HTR-8/SVneo (cell line): ENCODE measurements at regions not wholly inside any gene's neighbourhood (a gene's known extent, or its start where the extent isn't known, plus 50 kb on each side); places are given as distances from the start of the nearest gene placed in this dataset.
"Not testable (repeated sequence)": the region's sequence is repeated elsewhere in the genome, so short reads cannot be mapped to it uniquely, and the experiment has no call there.

Source experiments
- DNase-seq: peaks from one replicate; pipeline ENCODE4 v3.0.0; 2011; ENCODE audit warnings: low spot score, mixed read lengths; ENCODE audit not compliant: insufficient read length
- FAIRE-seq: peaks from 2 replicates; lab custom pipeline; 2011; peaks lifted over from hg19 to GRCh38; lab: Jason Lieb, UNC

DNA sequence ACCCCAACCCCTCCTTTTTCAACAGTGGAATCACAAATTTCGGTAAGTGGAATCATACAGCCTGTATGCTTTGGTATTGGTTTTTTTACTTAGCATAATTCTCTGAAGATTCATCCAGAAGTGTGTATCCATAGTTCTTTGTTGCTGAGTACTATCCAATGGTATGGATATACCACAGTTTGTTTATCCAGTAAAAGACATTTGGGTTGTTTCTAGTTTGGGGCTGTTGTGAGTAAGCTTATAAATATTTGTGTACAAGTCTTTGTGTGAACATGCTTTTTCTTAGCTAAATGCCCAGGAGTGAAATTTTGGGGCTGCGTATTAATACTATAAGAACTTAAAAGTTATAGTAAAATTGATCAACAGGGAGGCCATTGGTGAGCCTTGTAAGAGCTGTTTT lies 57.5 kb upstream of the GC start:
- FAIRE-seq (no peak), DNase-seq (no peak)

GRCh38 chr4:71847300-71847699 lies 63.4 kb upstream of the GC start:
- no peak for DNase-seq
- FAIRE-seq: no peak

DNA sequence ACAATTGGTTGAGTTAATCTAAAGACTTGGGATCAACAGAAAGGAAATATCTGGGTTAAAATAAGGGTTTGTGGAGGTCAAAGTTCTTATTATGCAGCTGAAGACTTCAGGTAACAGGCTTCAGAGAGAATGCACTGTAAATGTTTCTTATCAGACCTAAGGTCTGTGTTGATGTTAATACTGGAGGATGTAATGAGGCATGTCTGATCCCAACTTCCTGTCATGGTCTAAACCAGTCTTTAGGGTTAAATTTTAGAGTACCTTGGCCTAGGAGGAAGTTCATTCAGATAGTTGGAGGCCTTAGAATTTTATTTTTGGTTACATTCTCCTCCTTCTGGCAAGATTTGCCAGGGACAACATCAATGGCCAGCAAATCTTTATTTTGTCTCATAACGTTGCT lies 72.1 kb upstream of the GC start:
- DNase-seq: no peak
- no peak for FAIRE-seq

- FAIRE-seq: no peak
- no peak for DNase-seq
Observed at GRCh38 chr4:71857713-71858451, 74.0 kb upstream of the GC start.

- FAIRE-seq (no peak), DNase-seq (no peak)
Observed at GRCh38 chr4:71860643-71861042, 76.8 kb upstream of the GC start.

- FAIRE-seq: no peak
- DNase-seq: no peak
Observed at GRCh38 chr4:71862315-71862714, 78.4 kb upstream of the GC start.

- DNase-seq (no peak), FAIRE-seq (no peak)
Observed at GRCh38 chr4:71863457-71863856, 79.6 kb upstream of the GC start.

- FAIRE-seq (no peak), DNase-seq (no peak)
Observed at GRCh38 chr4:71864380-71864779, 80.5 kb upstream of the GC start.

DNA sequence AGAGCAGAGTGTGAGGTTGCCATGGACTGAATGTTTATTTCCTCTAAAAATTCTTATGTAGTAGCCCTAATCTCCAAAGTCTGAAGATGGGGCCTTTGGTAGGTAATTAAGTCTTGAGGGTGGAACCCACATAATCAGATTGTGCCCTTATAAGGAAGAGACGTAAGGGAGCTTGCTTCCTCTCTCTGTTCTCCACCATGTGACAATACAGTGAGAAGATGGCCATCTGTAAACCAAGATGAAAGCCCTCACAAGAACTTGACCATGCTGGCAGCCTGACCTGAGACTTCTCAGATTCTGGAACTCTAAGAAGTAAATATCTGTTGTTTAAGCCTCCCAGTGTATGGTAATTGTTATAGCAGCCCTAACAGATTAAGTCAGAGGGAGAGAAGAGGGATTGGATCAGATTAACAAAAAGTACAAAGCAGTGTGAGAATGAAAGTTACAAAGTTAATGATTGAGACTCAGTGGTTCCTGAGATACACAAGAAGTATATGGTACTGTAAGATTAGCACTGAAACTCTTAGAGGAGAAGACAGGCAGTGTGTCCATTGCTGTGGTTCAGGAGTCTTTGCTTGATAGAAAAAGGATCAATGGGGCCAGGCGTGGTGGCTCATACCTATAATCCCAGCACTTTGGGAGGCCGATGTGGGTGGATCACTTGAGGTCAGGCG lies 82.5 kb upstream of the GC start:
- DNase-seq (no peak), FAIRE-seq (no peak)

DNA sequence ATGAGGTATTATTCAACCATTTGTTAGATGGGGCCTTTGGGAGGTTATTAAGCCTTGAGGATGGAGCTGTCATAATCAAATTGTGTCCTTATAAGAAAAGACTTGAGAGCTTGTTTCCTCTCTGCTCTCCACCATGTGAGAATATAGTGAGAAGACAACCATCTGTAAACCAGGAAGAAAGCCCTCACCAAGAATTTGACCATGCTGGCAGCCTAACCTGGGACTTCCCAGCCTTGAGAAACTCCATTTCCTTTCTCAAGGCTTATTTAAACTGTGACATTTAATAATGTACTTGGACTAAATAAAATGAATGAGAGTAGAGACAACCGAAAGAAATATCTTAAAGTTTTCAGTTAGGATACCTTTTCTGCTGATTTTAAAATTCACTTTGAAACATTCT lies 83.7 kb upstream of the GC start:
- DNase-seq (no peak), FAIRE-seq (no peak)

DNA sequence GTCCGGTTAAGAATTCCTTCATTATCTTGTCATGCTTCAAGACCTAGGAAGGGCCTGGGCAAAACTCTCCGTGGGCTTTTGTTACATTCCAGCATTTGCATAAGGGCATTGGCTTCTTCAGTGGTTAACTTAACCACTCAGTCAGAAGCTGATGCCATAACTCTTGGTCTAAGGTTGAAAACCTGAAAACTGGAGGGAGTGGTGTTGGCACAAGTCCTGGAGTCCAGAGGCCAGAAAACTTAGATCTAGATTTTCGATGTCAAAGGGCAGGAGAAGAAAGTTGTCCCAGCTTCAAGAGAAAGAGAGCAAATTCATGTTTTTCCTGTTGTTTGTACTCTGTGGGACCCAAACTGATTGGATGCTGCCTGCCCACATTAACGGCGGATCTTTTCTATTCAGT lies 86.6 kb upstream of the GC start:
- FAIRE-seq (no peak), DNase-seq (no peak)

DNA sequence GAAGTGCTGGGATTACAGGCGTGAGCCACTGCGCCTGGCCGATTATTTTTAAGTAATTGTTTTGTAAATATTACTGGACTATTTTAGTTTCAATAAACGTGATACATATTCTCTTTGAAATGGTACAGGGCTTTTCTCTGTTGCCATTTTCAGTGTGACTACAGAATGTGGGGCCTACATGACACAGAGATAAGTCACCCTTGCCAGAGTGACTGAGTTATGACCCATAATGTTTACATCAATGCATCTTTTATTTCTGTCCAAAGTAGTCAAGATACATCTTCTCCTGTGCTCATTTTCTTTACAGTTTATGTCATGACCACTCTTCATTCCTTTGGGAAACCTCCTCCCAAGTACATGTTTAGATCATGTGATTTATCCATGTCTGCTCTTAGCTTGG lies 88.3 kb upstream of the GC start:
- no peak for FAIRE-seq
- peak; percentile 0 for DNase-seq

DNA sequence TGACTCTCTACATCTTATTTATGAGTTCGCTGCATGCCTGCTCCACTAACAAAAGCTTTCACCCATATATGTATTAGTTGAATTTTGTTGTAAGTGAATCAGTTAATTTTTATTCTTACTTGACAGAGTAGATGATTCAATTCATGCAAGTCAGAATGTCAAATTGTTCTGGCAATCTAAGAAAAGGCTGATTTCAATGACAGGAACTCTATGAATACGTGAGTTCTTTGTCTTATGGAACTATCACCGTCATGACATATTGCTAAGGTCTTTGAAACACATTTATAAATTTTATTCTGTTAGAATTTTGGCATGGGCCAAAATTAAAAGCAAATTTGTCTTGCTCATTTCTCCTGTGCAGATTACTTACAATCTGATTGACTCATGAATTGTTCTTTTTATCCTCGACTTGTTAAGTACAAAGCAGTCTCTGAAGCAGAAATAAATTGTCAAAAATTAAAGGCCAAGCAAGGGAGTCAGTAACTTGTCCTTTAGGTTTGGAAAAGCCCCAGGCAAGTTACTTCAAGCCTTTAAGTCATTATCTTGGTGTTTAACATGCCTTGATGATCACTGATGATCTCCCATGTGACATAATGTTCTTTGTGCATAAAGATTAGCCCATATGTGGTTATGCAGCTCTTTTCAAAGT lies 89.0 kb upstream of the GC start:
- no peak for DNase-seq
- no peak for FAIRE-seq

DNA sequence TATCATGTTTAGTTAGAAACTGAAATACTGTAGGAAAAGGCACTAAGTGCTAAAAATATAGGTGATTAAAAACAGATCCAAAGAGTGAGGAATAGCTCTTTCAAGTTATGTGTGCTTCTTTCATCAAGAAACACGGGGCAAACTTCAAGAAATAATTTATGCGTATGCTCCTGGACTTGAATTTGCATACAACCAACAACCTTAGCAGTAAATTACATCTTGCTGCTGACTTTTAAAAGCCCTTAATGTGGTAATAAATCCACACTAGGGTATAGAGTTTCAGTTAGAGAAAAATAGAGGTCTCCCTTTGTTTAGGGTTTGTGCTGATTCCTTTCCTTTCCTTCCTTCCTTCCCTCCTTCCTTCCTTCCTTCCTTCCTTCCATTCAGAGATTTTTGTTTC lies 94.5 kb upstream of the GC start:
- FAIRE-seq (no peak), DNase-seq (no peak)

DNA sequence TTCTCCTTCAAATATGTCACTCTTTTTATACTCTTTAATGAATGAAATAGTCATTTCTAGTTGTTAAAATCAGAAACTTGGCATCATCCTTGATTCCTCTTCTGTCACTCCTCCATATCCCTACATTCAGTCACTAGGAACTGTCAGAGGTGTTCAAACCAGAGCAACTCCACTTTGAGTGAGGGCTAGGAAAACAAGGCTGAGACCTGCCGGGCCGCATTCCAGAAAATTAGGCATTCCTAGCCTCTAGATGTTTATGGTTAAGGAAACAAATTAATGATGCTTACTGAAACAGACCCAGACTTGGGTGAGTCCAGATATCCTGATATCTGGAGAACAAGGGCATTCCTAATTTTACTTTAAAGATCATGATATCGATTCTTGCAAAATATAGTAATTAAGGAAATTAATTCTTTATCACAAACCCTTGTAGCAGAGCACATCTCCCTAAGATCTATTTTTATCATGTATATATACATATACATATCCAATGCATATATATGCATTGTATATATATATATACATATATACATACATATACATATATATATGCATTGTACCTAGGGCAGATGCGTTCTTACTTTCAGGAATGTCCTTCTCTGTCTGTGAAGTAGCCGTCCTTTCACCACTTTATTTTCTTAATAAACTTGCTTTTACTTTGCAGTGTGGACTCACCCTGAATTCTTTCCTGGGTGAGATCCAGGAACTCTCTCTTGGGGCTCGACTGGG lies 98.4 kb upstream of the GC start:
- DNase-seq (no peak), FAIRE-seq (no peak)

DNA sequence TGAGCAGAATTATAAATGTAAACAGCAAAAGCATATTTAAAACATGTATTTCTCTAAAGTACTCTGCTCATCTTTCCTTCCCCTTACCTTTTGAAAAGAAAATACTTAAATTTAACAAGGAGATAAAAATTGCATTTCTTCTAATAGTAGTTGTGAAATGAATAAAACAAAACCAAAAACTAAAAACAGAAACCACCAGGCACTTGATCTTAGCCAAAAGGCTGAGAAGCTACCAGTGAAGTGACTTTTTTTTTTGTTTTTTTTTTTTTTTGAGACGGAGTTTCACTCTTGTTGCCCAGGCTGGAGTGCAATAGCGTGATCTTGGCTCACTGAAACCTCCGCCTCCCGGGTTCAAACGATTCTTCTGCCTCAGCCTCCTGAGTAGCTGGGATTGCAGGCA lies 116.5 kb upstream of the GC start:
- FAIRE-seq, DNase-seq: not testable (repeated sequence)

GRCh38 chr4:71905594-71905993 lies 121.7 kb upstream of the GC start:
- FAIRE-seq, DNase-seq: not testable (repeated sequence)

- no peak for FAIRE-seq
- no peak for DNase-seq
Observed at GRCh38 chr4:71906096-71906495, 122.2 kb upstream of the GC start.

DNA sequence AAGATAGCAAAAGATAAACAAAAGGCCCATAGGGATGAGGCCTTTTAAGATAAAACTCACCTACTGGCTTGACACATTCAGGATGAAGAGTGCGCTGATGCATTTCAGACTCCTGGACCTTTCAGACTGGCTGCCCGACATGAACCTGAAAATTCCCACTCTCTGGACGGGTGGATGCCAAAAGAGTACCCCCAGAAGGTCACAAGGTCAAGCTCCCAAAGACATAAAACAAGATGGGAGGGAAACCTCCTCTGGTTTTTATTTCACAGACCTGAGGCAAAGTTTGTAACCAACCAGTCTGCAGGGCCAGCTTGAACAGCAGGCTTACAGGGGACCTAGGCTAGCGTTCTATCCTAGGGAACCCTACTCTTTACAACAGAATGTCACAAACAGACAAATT lies 123.2 kb upstream of the GC start:
- DNase-seq (no peak), FAIRE-seq (no peak)

GRCh38 chr4:71907782-71908181 lies 123.9 kb upstream of the GC start:
- no peak for FAIRE-seq
- DNase-seq: no peak

DNA sequence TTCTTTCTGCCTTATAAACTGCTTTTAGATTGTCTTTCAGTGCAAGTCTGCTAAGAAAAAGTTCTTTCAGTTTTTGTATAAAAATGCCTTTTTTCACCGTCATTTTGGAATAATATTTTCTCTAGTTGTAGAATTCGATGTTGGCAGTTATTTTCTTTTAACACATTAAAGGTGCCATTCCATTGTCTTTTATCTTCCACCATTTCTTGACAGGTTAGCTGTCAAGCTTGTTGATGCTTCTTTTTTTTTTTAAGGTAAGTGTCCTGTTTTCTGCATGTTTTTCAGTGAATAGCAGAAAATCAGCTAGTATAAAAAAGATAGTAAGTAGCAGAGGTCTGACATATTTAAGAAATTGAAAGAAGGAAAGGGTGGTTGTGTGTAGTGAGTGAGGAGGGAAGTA lies 118.5 kb upstream of the NPFFR2 start:
- DNase-seq (no peak), FAIRE-seq (no peak)
